ENCODE measurements at regions not wholly inside any gene's neighbourhood (a gene's known extent, or its start where the extent isn't known, plus 50 kb on each side); places are given as distances from the start of the nearest gene placed in this dataset.

- TF ChIP-seq CTCF (IDR thresholded peaks at IDR 0.05) = no peak
- no peak for TF ChIP-seq POLR2A (IDR thresholded peaks at IDR 0.05)
Measured at GRCh38 chr5:24791326-24791725, 146.5 kb upstream of the CDH10 start.

All from lower leg skin (tissue), 3 donors.